Activated naive CD4-positive, alpha-beta T cell treated with anti-CD3 and anti-CD28 coated beads, Interleukin-2, amount 10 ng/mL, durations not matched to agents 7 days and 5 days (primary cell): ENCODE measurements at regions not wholly inside any gene's neighbourhood (a gene's known extent, or its start where the extent isn't known, plus 50 kb on each side); places are given as distances from the start of the nearest gene placed in this dataset.
"Not testable (repeated sequence)": the region's sequence is repeated elsewhere in the genome, so short reads cannot be mapped to it uniquely, and the experiment has no call there.

ENCODE experiments used
- CTCF ChIA-PET: fragments of 350-600 bp; sonication (Branson Sonifier 250); formaldehyde crosslinking; loops from one replicate; lab custom pipeline; 2021; ENCODE audit warnings: antibody characterized with exemption; lab: Charles Lee
- DNase-seq: peaks from one replicate; pipeline ENCODE4 v3.0.0-alpha.2; 2020
- H3K27ac Mint-ChIP-seq: one replicate; pipeline ENCODE4 v1.8.0; 2021; ENCODE audit warnings: mild to moderate bottlenecking, moderate library complexity, mixed read lengths
- H3K27me3 Mint-ChIP-seq: one replicate; pipeline ENCODE4 v1.8.0; 2021; ENCODE audit warnings: mild to moderate bottlenecking, mixed read lengths
- H3K36me3 Mint-ChIP-seq: one replicate; pipeline ENCODE4 v1.8.0; 2021; ENCODE audit warnings: mixed read lengths
- H3K4me1 Mint-ChIP-seq: one replicate; pipeline ENCODE4 v1.8.0; 2021; ENCODE audit warnings: mixed read lengths
- H3K4me3 Mint-ChIP-seq: one replicate; pipeline ENCODE4 v1.8.0; 2021; ENCODE audit warnings: mild to moderate bottlenecking, moderate library complexity, mixed read lengths
- H3K9me3 Mint-ChIP-seq: one replicate; pipeline ENCODE4 v1.8.0; 2021; ENCODE audit warnings: mixed read lengths

- H3K36me3 Mint-ChIP-seq, DNase-seq, H3K27ac Mint-ChIP-seq, H3K9me3 Mint-ChIP-seq, CTCF ChIA-PET, H3K4me3 Mint-ChIP-seq: not testable (repeated sequence)
- peaks cover 28% of the 10 kb centered on the region for H3K27me3 Mint-ChIP-seq
- H3K4me1 Mint-ChIP-seq = peaks cover 26% of the 10 kb centered on the region
These were observed 141.6 kb upstream of the MAN1A1 start for GRCh38 chr6:119491112-119491511.

- Mint-ChIP-seq H3K27ac (peak overlapping the region; percentile 42), H3K4me3 (peak overlapping the region; percentile 2), H3K4me1 (peaks cover 26% of the 10 kb centered on the region), H3K27me3 (peaks cover 26% of the 10 kb centered on the region)
- DNase-seq, H3K36me3 Mint-ChIP-seq, CTCF ChIA-PET, H3K9me3 Mint-ChIP-seq: not testable (repeated sequence)
These were observed 140.5 kb upstream of the MAN1A1 start for GRCh38 chr6:119490050-119490449.

GRCh38 chr6:119484598-119484997 is 135.0 kb upstream of the MAN1A1 start:
- no peaks in the 10 kb centered on the region for H3K36me3 Mint-ChIP-seq
- peaks cover 15% of the 10 kb centered on the region for H3K27me3 Mint-ChIP-seq
- DNase-seq = no peak
- no peak overlapping the region for H3K4me3 Mint-ChIP-seq
- CTCF ChIA-PET = no interaction called here
- H3K4me1 Mint-ChIP-seq = peaks cover 9% of the 10 kb centered on the region
- H3K27ac Mint-ChIP-seq = no peak overlapping the region
- H3K9me3 Mint-ChIP-seq = no peaks in the 10 kb centered on the region

- no peaks in the 10 kb centered on the region for H3K36me3 Mint-ChIP-seq
- no peaks in the 10 kb centered on the region for H3K9me3 Mint-ChIP-seq
- peaks cover 15% of the 10 kb centered on the region for H3K27me3 Mint-ChIP-seq
- peaks cover 2% of the 10 kb centered on the region for H3K4me1 Mint-ChIP-seq
- DNase-seq = no peak
- CTCF ChIA-PET = no interaction called here
- no peak overlapping the region for H3K4me3 Mint-ChIP-seq
- H3K27ac Mint-ChIP-seq = no peak overlapping the region
These were observed 134.3 kb upstream of the MAN1A1 start for GRCh38 chr6:119483908-119484307.

GRCh38 chr6:119482850-119483285 is 133.3 kb upstream of the MAN1A1 start:
- Mint-ChIP-seq H3K27me3 (peaks cover 15% of the 10 kb centered on the region), H3K4me3 (no peak overlapping the region), H3K36me3 (no peaks in the 10 kb centered on the region), H3K4me1 (no peaks in the 10 kb centered on the region), H3K27ac (no peak overlapping the region), H3K9me3 (no peaks in the 10 kb centered on the region)
- CTCF ChIA-PET = no interaction called here
- no peak for DNase-seq

- CTCF ChIA-PET = no interaction called here
These were observed 132.4 kb upstream of the MAN1A1 start for GRCh38 chr6:119481976-119482375.

GRCh38 chr6:119480961-119481497 is 131.5 kb upstream of the MAN1A1 start:
- CTCF ChIA-PET = no interaction called here

More at GRCh38 chr6:119481976-119482375, 132.4 kb upstream of the MAN1A1 start:
- Mint-ChIP-seq H3K4me3 (no peak overlapping the region), H3K9me3 (no peaks in the 10 kb centered on the region), H3K27ac (no peak overlapping the region), H3K4me1 (no peaks in the 10 kb centered on the region), H3K36me3 (no peaks in the 10 kb centered on the region), H3K27me3 (peaks cover 8% of the 10 kb centered on the region)
- no peak for DNase-seq

GRCh38 chr6:119479860-119480655 is 130.5 kb upstream of the MAN1A1 start:
- H3K27ac Mint-ChIP-seq = no peak overlapping the region
- no peak overlapping the region for H3K4me3 Mint-ChIP-seq
- H3K36me3 Mint-ChIP-seq = no peaks in the 10 kb centered on the region
- peaks cover 12% of the 10 kb centered on the region for H3K27me3 Mint-ChIP-seq
- no peak for DNase-seq
- no peaks in the 10 kb centered on the region for H3K9me3 Mint-ChIP-seq
- H3K4me1 Mint-ChIP-seq = no peaks in the 10 kb centered on the region
- CTCF ChIA-PET = interaction anchor here (0.6 kb wide), 1 partner anchor 95 kb away, joined by 3 read pairs; no protein-coding TSS in a partner anchor

More at GRCh38 chr6:119480961-119481497, 131.5 kb upstream of the MAN1A1 start:
- no peak overlapping the region for H3K27ac Mint-ChIP-seq
- no peaks in the 10 kb centered on the region for H3K9me3 Mint-ChIP-seq
- peaks cover 15% of the 10 kb centered on the region for H3K27me3 Mint-ChIP-seq
- no peak overlapping the region for H3K4me3 Mint-ChIP-seq
- H3K36me3 Mint-ChIP-seq = no peaks in the 10 kb centered on the region
- H3K4me1 Mint-ChIP-seq = no peaks in the 10 kb centered on the region
- DNase-seq = no peak

- DNase-seq = no peak
- Mint-ChIP-seq H3K27me3 (peaks cover 11% of the 10 kb centered on the region), H3K27ac (no peak overlapping the region), H3K4me3 (no peak overlapping the region), H3K4me1 (no peaks in the 10 kb centered on the region), H3K36me3 (no peaks in the 10 kb centered on the region), H3K9me3 (no peaks in the 10 kb centered on the region)
- CTCF ChIA-PET = no interaction called here
These were observed 127.0 kb upstream of the MAN1A1 start for GRCh38 chr6:119476554-119476953.

GRCh38 chr6:119476024-119476423 is 126.5 kb upstream of the MAN1A1 start:
- no peak overlapping the region for H3K27ac Mint-ChIP-seq
- peaks cover 11% of the 10 kb centered on the region for H3K27me3 Mint-ChIP-seq
- DNase-seq = no peak
- CTCF ChIA-PET = no interaction called here
- H3K4me1 Mint-ChIP-seq = no peaks in the 10 kb centered on the region
- H3K4me3 Mint-ChIP-seq = no peak overlapping the region
- H3K36me3 Mint-ChIP-seq = no peaks in the 10 kb centered on the region
- H3K9me3 Mint-ChIP-seq = no peaks in the 10 kb centered on the region

- DNase-seq = no peak
- peaks cover 2% of the 10 kb centered on the region for H3K36me3 Mint-ChIP-seq
- CTCF ChIA-PET = no interaction called here
- H3K27me3 Mint-ChIP-seq = peaks cover 7% of the 10 kb centered on the region
- no peak overlapping the region for H3K27ac Mint-ChIP-seq
- peaks cover 15% of the 10 kb centered on the region for H3K4me1 Mint-ChIP-seq
- H3K9me3 Mint-ChIP-seq = no peaks in the 10 kb centered on the region
- H3K4me3 Mint-ChIP-seq = no peak overlapping the region
These were observed 121.5 kb upstream of the MAN1A1 start for GRCh38 chr6:119470893-119471542.

- H3K9me3 Mint-ChIP-seq = no peaks in the 10 kb centered on the region
- peaks cover 5% of the 10 kb centered on the region for H3K27me3 Mint-ChIP-seq
- H3K36me3 Mint-ChIP-seq = peaks cover 4% of the 10 kb centered on the region
- CTCF ChIA-PET = no interaction called here
- H3K4me1 Mint-ChIP-seq = peaks cover 33% of the 10 kb centered on the region
- no peak overlapping the region for H3K27ac Mint-ChIP-seq
- no peak overlapping the region for H3K4me3 Mint-ChIP-seq
- no peak for DNase-seq
These were observed 118.0 kb upstream of the MAN1A1 start for GRCh38 chr6:119467488-119468081.

- H3K4me3 Mint-ChIP-seq = no peak overlapping the region
- H3K27ac Mint-ChIP-seq = no peak overlapping the region
- peaks cover 8% of the 10 kb centered on the region for H3K36me3 Mint-ChIP-seq
- H3K4me1 Mint-ChIP-seq = peaks cover 41% of the 10 kb centered on the region
- no peak for DNase-seq
- peaks cover 6% of the 10 kb centered on the region for H3K9me3 Mint-ChIP-seq
- CTCF ChIA-PET = no interaction called here
- H3K27me3 Mint-ChIP-seq = peaks cover 3% of the 10 kb centered on the region
These were observed 116.7 kb upstream of the MAN1A1 start for GRCh38 chr6:119466226-119466625.

GRCh38 chr6:119463081-119463626 is 113.6 kb upstream of the MAN1A1 start:
- Mint-ChIP-seq H3K27me3 (no peaks in the 10 kb centered on the region), H3K36me3 (peaks cover 13% of the 10 kb centered on the region), H3K27ac (peak overlapping the region; percentile 56), H3K9me3 (peaks cover 10% of the 10 kb centered on the region), H3K4me1 (peaks cover 47% of the 10 kb centered on the region), H3K4me3 (no peak overlapping the region)
- CTCF ChIA-PET = interaction anchor here (1.1 kb wide), 2 partner anchors 10 to 12 kb away, joined by 3 to 5 read pairs; no protein-coding TSS in a partner anchor
- peak; percentile 25 for DNase-seq
